ENCODE measurements at regions not wholly inside any gene's neighbourhood (a gene's known extent, or its start where the extent isn't known, plus 50 kb on each side); places are given as distances from the start of the nearest gene placed in this dataset.

DNA sequence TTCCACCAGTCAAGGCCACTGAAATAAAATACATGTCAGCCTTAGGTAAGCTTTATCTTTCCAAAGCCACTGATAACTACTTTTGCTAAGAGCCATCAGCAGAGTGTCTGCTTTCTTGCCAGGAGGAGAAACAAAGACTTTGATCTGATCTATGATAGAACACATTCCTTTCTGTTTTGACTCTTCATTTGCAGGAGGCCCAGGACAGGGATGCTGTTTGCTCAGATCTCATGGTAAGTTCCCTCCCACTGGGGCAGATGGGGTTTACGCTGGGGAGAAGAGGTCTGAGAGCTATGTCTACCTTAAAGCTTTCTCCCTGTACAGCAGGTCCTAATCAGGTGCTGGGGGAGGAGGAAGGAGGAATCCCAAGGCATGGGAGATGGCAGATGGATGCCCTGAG is 497.6 kb downstream of the NTRK2 start:
- TF ChIP-seq POLR2A (IDR thresholded peaks at IDR 0.05) (no peak), POLR2AphosphoS5 (IDR thresholded peaks at IDR 0.05) (no peak)
- TF ChIP-seq, protein P1, sequence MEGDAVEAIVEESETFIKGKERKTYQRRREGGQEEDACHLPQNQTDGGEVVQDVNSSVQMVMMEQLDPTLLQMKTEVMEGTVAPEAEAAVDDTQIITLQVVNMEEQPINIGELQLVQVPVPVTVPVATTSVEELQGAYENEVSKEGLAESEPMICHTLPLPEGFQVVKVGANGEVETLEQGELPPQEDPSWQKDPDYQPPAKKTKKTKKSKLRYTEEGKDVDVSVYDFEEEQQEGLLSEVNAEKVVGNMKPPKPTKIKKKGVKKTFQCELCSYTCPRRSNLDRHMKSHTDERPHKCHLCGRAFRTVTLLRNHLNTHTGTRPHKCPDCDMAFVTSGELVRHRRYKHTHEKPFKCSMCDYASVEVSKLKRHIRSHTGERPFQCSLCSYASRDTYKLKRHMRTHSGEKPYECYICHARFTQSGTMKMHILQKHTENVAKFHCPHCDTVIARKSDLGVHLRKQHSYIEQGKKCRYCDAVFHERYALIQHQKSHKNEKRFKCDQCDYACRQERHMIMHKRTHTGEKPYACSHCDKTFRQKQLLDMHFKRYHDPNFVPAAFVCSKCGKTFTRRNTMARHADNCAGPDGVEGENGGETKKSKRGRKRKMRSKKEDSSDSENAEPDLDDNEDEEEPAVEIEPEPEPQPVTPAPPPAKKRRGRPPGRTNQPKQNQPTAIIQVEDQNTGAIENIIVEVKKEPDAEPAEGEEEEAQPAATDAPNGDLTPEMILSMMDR (IDR thresholded peaks at IDR 0.05 in 8 of 11, conservative IDR thresholded peaks at IDR 0.05 in 3 of 11), result no peak

Data from spleen (tissue), 7 donors.